Neural crest cell (in vitro differentiated cells): ENCODE measurements at regions not wholly inside any gene's neighbourhood (a gene's known extent, or its start where the extent isn't known, plus 50 kb on each side); places are given as distances from the start of the nearest gene placed in this dataset.

Experiments
- DNase-seq: peaks from one replicate; pipeline ENCODE4 v3.0.0; 2021; ENCODE audit warnings: low read depth, mixed read lengths, low spot score
- H3K27ac Mint-ChIP-seq: one replicate; pipeline ENCODE4 v1.8.0; 2021; ENCODE audit warnings: mild to moderate bottlenecking, mixed read lengths; ENCODE audit not compliant: unreplicated experiment
- H3K27me3 Mint-ChIP-seq: 2 replicates; pipeline ENCODE4 v1.8.0; 2021; ENCODE audit warnings: low read depth, mild to moderate bottlenecking, mixed read lengths
- H3K36me3 Mint-ChIP-seq: 2 replicates; pipeline ENCODE4 v1.8.0; 2021; ENCODE audit warnings: low read depth, mild to moderate bottlenecking, mixed read lengths
- H3K4me1 Mint-ChIP-seq: 2 replicates; pipeline ENCODE4 v1.8.0; 2021; ENCODE audit warnings: mixed read lengths
- H3K4me3 Mint-ChIP-seq: one replicate; pipeline ENCODE4 v1.8.0; 2021; ENCODE audit warnings: mild to moderate bottlenecking, mixed read lengths
- H3K9me3 Mint-ChIP-seq: 2 replicates; pipeline ENCODE4 v1.8.0; 2021; ENCODE audit warnings: mixed read lengths
- TF ChIP-seq, protein P1 (sequence below): fragments of 200-600 bp; sonication (generic); conservative IDR thresholded peaks from 2 replicates; pipeline ENCODE4 v1.5.0; 2021; ENCODE audit warnings: antibody characterized with exemption, mild to moderate bottlenecking

DNA sequence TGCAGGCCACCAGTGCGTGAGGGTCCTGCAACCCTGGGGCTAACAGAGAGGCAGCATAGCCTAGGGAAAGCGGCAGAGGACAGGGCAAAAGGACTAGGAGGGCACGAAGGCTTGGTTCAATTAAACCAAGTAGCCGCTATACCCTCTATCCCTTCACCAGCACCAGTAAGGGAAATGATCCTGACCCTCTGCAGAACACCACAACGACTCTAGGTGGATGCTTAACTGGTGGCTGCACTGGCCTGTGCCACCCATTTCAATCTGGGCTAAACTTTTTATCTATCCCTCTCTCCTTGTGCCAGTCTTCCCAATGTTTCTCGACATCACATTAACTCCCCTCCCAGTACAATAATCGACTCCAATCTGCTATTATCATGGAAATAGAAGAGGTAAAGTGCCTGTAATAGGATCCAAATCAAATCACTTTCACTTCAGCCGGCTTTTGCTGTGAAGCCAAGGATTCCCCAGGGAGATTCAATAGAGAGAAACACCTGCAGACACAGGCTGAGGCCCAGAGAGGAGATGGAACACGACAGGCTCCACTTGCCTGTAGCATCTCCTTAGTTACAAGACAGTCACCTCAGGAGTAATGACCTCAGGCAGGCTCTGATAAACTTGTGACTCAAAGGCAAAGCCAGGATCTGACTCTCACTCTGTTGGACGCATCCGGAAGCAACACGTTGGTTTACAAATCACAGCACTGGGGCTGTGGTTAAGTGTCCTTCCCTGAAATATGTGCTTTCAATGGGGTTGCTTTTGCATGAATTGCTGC, 791.6 kb upstream of the ARRDC4 start:
- DNase-seq = no peak
- H3K27me3 Mint-ChIP-seq = no peaks in the 10 kb centered on the region
- TF ChIP-seq, protein P1, sequence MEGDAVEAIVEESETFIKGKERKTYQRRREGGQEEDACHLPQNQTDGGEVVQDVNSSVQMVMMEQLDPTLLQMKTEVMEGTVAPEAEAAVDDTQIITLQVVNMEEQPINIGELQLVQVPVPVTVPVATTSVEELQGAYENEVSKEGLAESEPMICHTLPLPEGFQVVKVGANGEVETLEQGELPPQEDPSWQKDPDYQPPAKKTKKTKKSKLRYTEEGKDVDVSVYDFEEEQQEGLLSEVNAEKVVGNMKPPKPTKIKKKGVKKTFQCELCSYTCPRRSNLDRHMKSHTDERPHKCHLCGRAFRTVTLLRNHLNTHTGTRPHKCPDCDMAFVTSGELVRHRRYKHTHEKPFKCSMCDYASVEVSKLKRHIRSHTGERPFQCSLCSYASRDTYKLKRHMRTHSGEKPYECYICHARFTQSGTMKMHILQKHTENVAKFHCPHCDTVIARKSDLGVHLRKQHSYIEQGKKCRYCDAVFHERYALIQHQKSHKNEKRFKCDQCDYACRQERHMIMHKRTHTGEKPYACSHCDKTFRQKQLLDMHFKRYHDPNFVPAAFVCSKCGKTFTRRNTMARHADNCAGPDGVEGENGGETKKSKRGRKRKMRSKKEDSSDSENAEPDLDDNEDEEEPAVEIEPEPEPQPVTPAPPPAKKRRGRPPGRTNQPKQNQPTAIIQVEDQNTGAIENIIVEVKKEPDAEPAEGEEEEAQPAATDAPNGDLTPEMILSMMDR = no peak
- H3K27ac Mint-ChIP-seq = no peak overlapping the region
- peaks cover 21% of the 10 kb centered on the region for H3K4me1 Mint-ChIP-seq
- H3K36me3 Mint-ChIP-seq = no peaks in the 10 kb centered on the region
- H3K4me3 Mint-ChIP-seq = no peak overlapping the region
- H3K9me3 Mint-ChIP-seq = no peaks in the 10 kb centered on the region

DNA sequence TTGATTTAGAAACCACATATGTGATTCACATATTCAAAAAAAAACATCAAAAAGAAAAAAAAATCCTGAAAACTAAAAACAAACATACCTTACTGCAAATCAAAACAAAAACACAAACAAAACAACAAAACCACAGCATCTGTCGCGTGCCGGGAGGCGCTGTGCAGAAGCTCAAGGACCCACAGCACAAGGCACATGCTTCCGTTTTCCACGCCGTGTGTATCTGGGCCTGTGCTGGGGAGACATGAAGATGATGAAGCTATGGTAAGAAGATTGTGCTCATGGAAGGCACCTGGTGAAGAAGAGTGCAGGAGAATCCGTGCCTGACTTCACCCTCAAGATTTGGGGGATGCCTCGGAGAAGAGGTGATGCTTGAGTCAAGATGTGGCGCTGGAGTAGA, 788.9 kb upstream of the ARRDC4 start:
- Mint-ChIP-seq H3K27ac (no peak overlapping the region), H3K9me3 (no peaks in the 10 kb centered on the region), H3K27me3 (no peaks in the 10 kb centered on the region), H3K36me3 (no peaks in the 10 kb centered on the region), H3K4me3 (no peak overlapping the region), H3K4me1 (peaks cover 25% of the 10 kb centered on the region)
- no peak for DNase-seq
- TF ChIP-seq, protein P1 = no peak

DNA sequence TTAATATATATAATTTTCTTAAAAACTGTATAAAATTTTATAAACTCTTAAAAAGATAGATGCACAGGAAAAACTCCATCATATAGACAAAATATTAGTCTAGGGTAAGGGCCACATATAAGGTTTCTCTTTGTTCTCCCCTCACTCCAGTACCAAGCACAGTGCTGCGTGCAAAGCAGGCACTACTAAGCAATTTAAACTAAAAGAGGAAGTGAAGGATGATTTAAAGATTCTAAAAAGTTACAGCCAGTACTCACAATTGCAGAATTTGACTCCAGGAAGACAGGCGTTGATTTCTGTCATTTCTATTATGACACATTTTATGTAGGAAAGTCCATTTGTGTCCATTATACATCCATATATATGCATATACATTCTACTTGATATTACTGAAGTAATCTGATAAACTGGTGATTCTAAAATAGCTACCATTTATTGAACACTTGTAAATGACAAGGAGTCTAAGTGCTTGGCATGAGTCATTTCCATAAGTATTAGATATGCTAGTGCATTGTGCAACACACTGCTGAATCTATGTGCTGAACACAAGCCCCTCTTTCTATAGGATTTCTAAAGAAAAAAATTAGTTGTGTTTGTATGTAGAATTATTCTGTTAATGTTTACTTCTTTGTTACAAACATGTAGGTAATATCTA, 785.5 kb upstream of the ARRDC4 start:
- Mint-ChIP-seq H3K4me1 (peaks cover 30% of the 10 kb centered on the region), H3K27me3 (no peaks in the 10 kb centered on the region), H3K27ac (no peak overlapping the region), H3K4me3 (no peak overlapping the region), H3K36me3 (peaks cover 2% of the 10 kb centered on the region), H3K9me3 (no peaks in the 10 kb centered on the region)
- TF ChIP-seq, protein P1 = no peak
- no peak for DNase-seq

DNA sequence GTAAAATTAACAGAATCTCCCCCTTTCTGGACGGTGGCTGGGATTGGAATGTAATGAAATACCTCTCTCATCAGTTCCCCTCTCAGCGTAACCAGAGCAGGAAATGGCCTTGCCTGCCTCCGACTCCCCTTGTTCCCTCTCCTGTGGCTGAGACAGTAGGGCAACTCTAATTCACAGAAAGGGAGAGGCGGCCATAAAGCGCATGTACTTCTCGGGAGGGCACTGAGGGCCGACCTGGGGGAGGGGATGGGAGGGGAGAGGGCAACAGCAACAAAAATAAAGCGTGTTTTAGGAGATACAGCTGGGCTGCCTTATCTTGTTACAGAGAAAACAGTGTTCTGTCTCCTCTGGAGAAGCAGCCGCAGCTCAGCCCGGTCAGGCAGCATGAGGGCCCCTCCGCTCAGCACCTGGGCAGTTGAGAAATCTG, 783.3 kb upstream of the ARRDC4 start:
- peaks cover 30% of the 10 kb centered on the region for H3K4me1 Mint-ChIP-seq
- peak; percentile 19 for DNase-seq
- peak overlapping the region; percentile 20 for H3K27ac Mint-ChIP-seq
- no peaks in the 10 kb centered on the region for H3K27me3 Mint-ChIP-seq
- TF ChIP-seq, protein P1 = no peak
- H3K9me3 Mint-ChIP-seq = no peaks in the 10 kb centered on the region
- peaks cover 2% of the 10 kb centered on the region for H3K36me3 Mint-ChIP-seq
- H3K4me3 Mint-ChIP-seq = no peak overlapping the region

DNA sequence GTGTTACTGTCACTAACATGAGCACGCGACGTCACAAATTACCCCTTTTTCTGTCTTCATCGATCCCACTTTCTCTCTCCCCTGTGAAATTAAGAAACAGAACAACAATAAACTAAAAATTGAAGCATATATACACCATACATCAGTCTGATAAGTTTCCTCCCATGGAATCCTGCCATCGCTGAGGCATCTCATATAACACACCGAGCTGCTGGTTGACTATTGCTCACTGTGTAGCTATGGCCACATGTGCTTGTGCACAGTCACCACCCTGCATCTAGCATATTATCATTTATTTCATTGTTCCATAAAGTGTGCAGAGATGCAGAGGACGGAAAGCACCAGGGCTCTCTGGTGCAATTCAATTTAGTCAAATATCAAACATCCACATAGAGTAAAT, 777.9 kb upstream of the ARRDC4 start:
- H3K27me3 Mint-ChIP-seq = no peaks in the 10 kb centered on the region
- TF ChIP-seq, protein P1 = no peak
- no peak overlapping the region for H3K4me3 Mint-ChIP-seq
- no peak overlapping the region for H3K27ac Mint-ChIP-seq
- peaks cover 5% of the 10 kb centered on the region for H3K4me1 Mint-ChIP-seq
- no peak for DNase-seq
- H3K9me3 Mint-ChIP-seq = no peaks in the 10 kb centered on the region
- peaks cover 2% of the 10 kb centered on the region for H3K36me3 Mint-ChIP-seq
